ENCODE measurements at regions not wholly inside any gene's neighbourhood (a gene's known extent, or its start where the extent isn't known, plus 50 kb on each side); places are given as distances from the start of the nearest gene placed in this dataset.

GRCh38 chr14:95440951-95441350 is 75.5 kb downstream of the SYNE3 start:
- Histone ChIP-seq H4K20me1 (ENCODE audit: insufficient read depth, poor library complexity, severe bottlenecking) (no peaks in the 10 kb centered on the region), H3K9me3 (ENCODE audit: low read depth) (no peaks in the 10 kb centered on the region), H3K4me1 (ENCODE audit: insufficient read depth) (peaks cover 10% of the 10 kb centered on the region), H3K36me3 (replicated peaks; ENCODE audit: insufficient read depth, low read depth) (no peaks in the 10 kb centered on the region), H3K27me3 (no peaks in the 10 kb centered on the region), H3K9me2 (replicated peaks; ENCODE audit: insufficient read depth) (no peaks in the 10 kb centered on the region), H3K4me3 (no peak overlapping the region), H2AFZ (no peak overlapping the region), H3K27ac (no peak overlapping the region), H3K4me2 (no peak overlapping the region), H3K79me2 (no peaks in the 10 kb centered on the region)
- 63% methylated on average over 2 of the region's 2 CpGs for WGBS (ENCODE audit: low lambda C conversion rate, missing lambda C conversion rate)
- DNase-seq (ENCODE audit: low spot score) = no peak
- TF ChIP-seq CTCF (IDR thresholded peaks at IDR 0.05; ENCODE audit: poor library complexity) (no peak), EZH2 (IDR thresholded peaks at IDR 0.05; ENCODE audit: borderline replicate concordance) (no peak), EZH2phosphoT487 (IDR thresholded peaks at IDR 0.05; ENCODE audit: low read depth, severe bottlenecking, unreplicated experiment) (no peak)

- H3K27me3 ChIP-seq = no peaks in the 10 kb centered on the region
- no peak overlapping the region for H3K4me2 ChIP-seq
- 72% methylated on average over 5 of the region's 5 CpGs for WGBS (ENCODE audit: low lambda C conversion rate, missing lambda C conversion rate)
- no peak for DNase-seq (ENCODE audit: low spot score)
- no peaks in the 10 kb centered on the region for H3K79me2 ChIP-seq
- no peaks in the 10 kb centered on the region for H3K9me2 ChIP-seq (replicated peaks; ENCODE audit: insufficient read depth)
- H3K9me3 ChIP-seq (ENCODE audit: low read depth) = no peaks in the 10 kb centered on the region
- peaks cover 10% of the 10 kb centered on the region for H3K4me1 ChIP-seq (ENCODE audit: insufficient read depth)
- H3K27ac ChIP-seq = no peak overlapping the region
- no peaks in the 10 kb centered on the region for H4K20me1 ChIP-seq (ENCODE audit: insufficient read depth, poor library complexity, severe bottlenecking)
- TF ChIP-seq CTCF (IDR thresholded peaks at IDR 0.05; ENCODE audit: poor library complexity) (no peak), EZH2 (IDR thresholded peaks at IDR 0.05; ENCODE audit: borderline replicate concordance) (no peak), EZH2phosphoT487 (IDR thresholded peaks at IDR 0.05; ENCODE audit: low read depth, severe bottlenecking, unreplicated experiment) (no peak)
- H3K4me3 ChIP-seq = no peak overlapping the region
- H3K36me3 ChIP-seq (replicated peaks; ENCODE audit: insufficient read depth, low read depth) = no peaks in the 10 kb centered on the region
- H2AFZ ChIP-seq = no peak overlapping the region
Observed at GRCh38 chr14:95440496-95440895, 76.0 kb downstream of the SYNE3 start.

GRCh38 chr14:95439881-95440280 is 76.6 kb downstream of the SYNE3 start:
- Histone ChIP-seq H2AFZ (no peak overlapping the region), H3K4me2 (no peak overlapping the region), H3K79me2 (no peaks in the 10 kb centered on the region), H3K9me3 (ENCODE audit: low read depth) (no peaks in the 10 kb centered on the region), H3K4me1 (ENCODE audit: insufficient read depth) (peaks cover 10% of the 10 kb centered on the region), H4K20me1 (ENCODE audit: insufficient read depth, poor library complexity, severe bottlenecking) (no peaks in the 10 kb centered on the region), H3K27me3 (no peaks in the 10 kb centered on the region), H3K9me2 (replicated peaks; ENCODE audit: insufficient read depth) (no peaks in the 10 kb centered on the region), H3K4me3 (no peak overlapping the region), H3K36me3 (replicated peaks; ENCODE audit: insufficient read depth, low read depth) (no peaks in the 10 kb centered on the region), H3K27ac (no peak overlapping the region)
- WGBS (ENCODE audit: low lambda C conversion rate, missing lambda C conversion rate) = 95% methylated on average over 12 of the region's 14 CpGs
- no peak for DNase-seq (ENCODE audit: low spot score)
- no peak for TF ChIP-seq CTCF (IDR thresholded peaks at IDR 0.05; ENCODE audit: poor library complexity)
- no peak for TF ChIP-seq EZH2 (IDR thresholded peaks at IDR 0.05; ENCODE audit: borderline replicate concordance)
- TF ChIP-seq EZH2phosphoT487 (IDR thresholded peaks at IDR 0.05; ENCODE audit: low read depth, severe bottlenecking, unreplicated experiment) = no peak

GRCh38 chr14:95437715-95438114 is 78.7 kb downstream of the SYNE3 start:
- WGBS (ENCODE audit: low lambda C conversion rate, missing lambda C conversion rate) = 91% methylated on average over 5 of the region's 5 CpGs
- TF ChIP-seq EZH2 (IDR thresholded peaks at IDR 0.05; ENCODE audit: borderline replicate concordance) (no peak), EZH2phosphoT487 (IDR thresholded peaks at IDR 0.05; ENCODE audit: low read depth, severe bottlenecking, unreplicated experiment) (no peak), CTCF (IDR thresholded peaks at IDR 0.05; ENCODE audit: poor library complexity) (no peak)
- DNase-seq (ENCODE audit: low spot score) = no peak
- H3K27ac ChIP-seq = no peak overlapping the region
- H3K9me3 ChIP-seq (ENCODE audit: low read depth) = no peaks in the 10 kb centered on the region
- no peaks in the 10 kb centered on the region for H3K27me3 ChIP-seq
- H3K4me1 ChIP-seq (ENCODE audit: insufficient read depth) = no peaks in the 10 kb centered on the region
- no peaks in the 10 kb centered on the region for H3K79me2 ChIP-seq
- no peaks in the 10 kb centered on the region for H4K20me1 ChIP-seq (ENCODE audit: insufficient read depth, poor library complexity, severe bottlenecking)
- no peaks in the 10 kb centered on the region for H3K36me3 ChIP-seq (replicated peaks; ENCODE audit: insufficient read depth, low read depth)
- no peak overlapping the region for H2AFZ ChIP-seq
- H3K9me2 ChIP-seq (replicated peaks; ENCODE audit: insufficient read depth) = no peaks in the 10 kb centered on the region
- no peak overlapping the region for H3K4me2 ChIP-seq
- no peak overlapping the region for H3K4me3 ChIP-seq
